Endothelial cell (in vitro differentiated cells): ENCODE measurements at regions not wholly inside any gene's neighbourhood (a gene's known extent, or its start where the extent isn't known, plus 50 kb on each side); places are given as distances from the start of the nearest gene placed in this dataset.

ENCODE experiments used
- DNase-seq: peaks from one replicate; pipeline ENCODE4 v3.0.0; 2021; ENCODE audit warnings: low spot score
- H3K27ac Mint-ChIP-seq: one replicate; pipeline ENCODE4 v1.8.0; 2021; ENCODE audit warnings: mixed read lengths, inconsistent platforms; ENCODE audit not compliant: unreplicated experiment
- H3K27me3 Mint-ChIP-seq: one replicate; pipeline ENCODE4 v1.8.0; 2021; ENCODE audit warnings: mild to moderate bottlenecking, moderate library complexity, mixed read lengths, inconsistent platforms; ENCODE audit not compliant: unreplicated experiment
- H3K36me3 Mint-ChIP-seq: one replicate; pipeline ENCODE4 v1.8.0; 2021; ENCODE audit warnings: mild to moderate bottlenecking, low read depth, mixed read lengths, inconsistent platforms; ENCODE audit not compliant: unreplicated experiment
- H3K4me1 Mint-ChIP-seq: one replicate; pipeline ENCODE4 v1.8.0; 2021; ENCODE audit warnings: mild to moderate bottlenecking, mixed read lengths, inconsistent platforms; ENCODE audit not compliant: unreplicated experiment
- H3K4me3 Mint-ChIP-seq: one replicate; pipeline ENCODE4 v1.8.0; 2021; ENCODE audit warnings: mild to moderate bottlenecking, mixed read lengths, inconsistent platforms; ENCODE audit not compliant: unreplicated experiment
- H3K9me3 Mint-ChIP-seq: one replicate; pipeline ENCODE4 v1.8.0; 2021; ENCODE audit warnings: mixed read lengths, inconsistent platforms; ENCODE audit not compliant: unreplicated experiment
- CTCF ChIP-seq: fragments of 200-600 bp; sonication (generic); IDR thresholded peaks from one replicate; pipeline ENCODE4 v1.5.0; 2021; ENCODE audit warnings: antibody characterized with exemption; ENCODE audit not compliant: unreplicated experiment

GRCh38 chr6:15853259-15853658, 190.4 kb upstream of the DTNBP1 start:
- Mint-ChIP-seq H3K4me1 (peaks cover 3% of the 10 kb centered on the region), H3K9me3 (no peaks in the 10 kb centered on the region), H3K36me3 (no peaks in the 10 kb centered on the region), H3K4me3 (no peak overlapping the region), H3K27ac (no peak overlapping the region), H3K27me3 (no peaks in the 10 kb centered on the region)
- TF ChIP-seq CTCF, result no peak
- DNase-seq, result no peak

GRCh38 chr6:15852289-15852688, 189.5 kb upstream of the DTNBP1 start:
- DNase-seq, result no peak
- H3K36me3 Mint-ChIP-seq, result no peaks in the 10 kb centered on the region
- no peak overlapping the region for H3K27ac Mint-ChIP-seq
- no peaks in the 10 kb centered on the region for H3K9me3 Mint-ChIP-seq
- no peak for TF ChIP-seq CTCF
- peaks cover 3% of the 10 kb centered on the region for H3K4me1 Mint-ChIP-seq
- no peaks in the 10 kb centered on the region for H3K27me3 Mint-ChIP-seq
- H3K4me3 Mint-ChIP-seq, result no peak overlapping the region

GRCh38 chr6:15849395-15849794, 186.6 kb upstream of the DTNBP1 start:
- Mint-ChIP-seq H3K4me3 (no peak overlapping the region), H3K27me3 (no peaks in the 10 kb centered on the region), H3K27ac (no peak overlapping the region), H3K36me3 (no peaks in the 10 kb centered on the region), H3K4me1 (peaks cover 3% of the 10 kb centered on the region), H3K9me3 (no peaks in the 10 kb centered on the region)
- no peak for TF ChIP-seq CTCF
- no peak for DNase-seq

- H3K4me3 Mint-ChIP-seq, result no peak overlapping the region
- no peaks in the 10 kb centered on the region for H3K36me3 Mint-ChIP-seq
- no peak overlapping the region for H3K27ac Mint-ChIP-seq
- peaks cover 4% of the 10 kb centered on the region for H3K4me1 Mint-ChIP-seq
- H3K27me3 Mint-ChIP-seq, result no peaks in the 10 kb centered on the region
- no peak for TF ChIP-seq CTCF
- no peaks in the 10 kb centered on the region for H3K9me3 Mint-ChIP-seq
- no peak for DNase-seq
Observed at GRCh38 chr6:15845492-15845891, 182.7 kb upstream of the DTNBP1 start.

GRCh38 chr6:15843764-15844163, 180.9 kb upstream of the DTNBP1 start:
- DNase-seq, result no peak
- H3K27ac Mint-ChIP-seq, result no peak overlapping the region
- no peak for TF ChIP-seq CTCF
- no peaks in the 10 kb centered on the region for H3K36me3 Mint-ChIP-seq
- H3K4me1 Mint-ChIP-seq, result peaks cover 4% of the 10 kb centered on the region
- H3K27me3 Mint-ChIP-seq, result no peaks in the 10 kb centered on the region
- no peak overlapping the region for H3K4me3 Mint-ChIP-seq
- no peaks in the 10 kb centered on the region for H3K9me3 Mint-ChIP-seq
